Activated T-cell treated with anti-CD3 and anti-CD28 coated beads for 48 hours (primary cell): ENCODE measurements at regions not wholly inside any gene's neighbourhood (a gene's known extent, or its start where the extent isn't known, plus 50 kb on each side); places are given as distances from the start of the nearest gene placed in this dataset.

Experiments used
- DNase-seq: peaks from one replicate; pipeline ENCODE4 v3.0.0-alpha.2; 2020; ENCODE audit warnings: low read depth

DNA sequence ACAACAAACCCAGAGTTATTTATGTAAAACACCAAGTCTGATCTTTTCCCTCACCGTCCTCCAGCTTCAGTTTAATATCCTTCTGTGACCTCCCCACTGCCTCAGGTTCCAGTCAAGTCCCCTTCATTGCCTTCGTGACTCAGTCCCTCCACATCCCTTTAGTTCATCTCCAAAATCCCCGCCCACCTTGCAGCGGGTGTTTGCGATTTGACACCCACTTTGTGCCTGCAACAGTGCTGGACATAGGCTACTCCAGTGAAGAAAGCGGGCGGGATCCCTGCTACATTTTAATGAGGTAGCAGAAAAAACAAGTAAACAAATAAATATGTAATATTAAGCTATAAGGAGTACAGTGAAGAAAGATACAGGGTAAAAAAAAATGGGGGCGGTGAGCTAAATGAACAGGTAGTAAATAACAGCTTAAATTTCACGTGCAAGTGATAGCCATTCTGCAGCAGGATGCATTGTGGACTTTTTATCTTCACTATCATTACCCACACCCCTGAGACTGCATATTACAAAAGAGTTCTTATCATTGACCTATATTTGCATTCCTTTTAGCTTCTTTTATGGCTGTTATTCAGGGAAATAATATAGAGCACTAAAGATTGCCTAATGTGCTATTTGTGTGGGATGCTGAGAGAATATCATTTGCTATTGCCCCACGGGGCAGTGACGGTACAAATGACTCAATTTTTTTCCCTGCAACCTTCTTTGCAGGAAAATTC lies 222.8 kb upstream of the NUDT4 start:
- no peak for DNase-seq

DNA sequence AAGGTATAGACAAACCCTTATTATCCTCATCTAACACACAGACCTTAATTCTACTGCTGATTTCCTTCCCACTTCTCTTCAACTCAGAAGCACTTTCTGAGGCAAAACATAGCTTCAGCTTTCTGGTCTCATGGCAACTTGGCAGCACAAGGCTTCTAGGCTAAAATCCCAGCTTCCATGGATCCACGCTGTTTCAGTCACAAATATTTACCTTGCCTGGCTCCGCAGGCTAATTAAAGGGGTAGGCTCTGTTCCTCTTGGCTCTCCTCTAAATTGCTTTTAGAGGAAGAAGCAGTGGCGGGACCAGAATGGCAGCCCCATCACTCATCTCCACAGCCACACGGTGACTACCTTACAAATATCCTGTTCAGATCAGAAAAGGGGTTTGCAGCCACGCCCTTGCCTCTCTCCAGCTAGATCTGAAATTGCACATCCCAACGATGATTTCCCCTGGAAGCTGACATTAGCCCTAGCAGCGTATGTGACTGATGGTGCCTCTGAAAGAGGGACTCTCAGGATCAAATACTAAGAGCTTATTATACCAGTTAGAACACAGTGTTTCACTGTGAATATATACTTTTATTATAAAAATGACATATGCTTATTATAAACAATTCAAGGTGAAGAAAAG lies 221.5 kb upstream of the NUDT4 start:
- no peak for DNase-seq

DNA sequence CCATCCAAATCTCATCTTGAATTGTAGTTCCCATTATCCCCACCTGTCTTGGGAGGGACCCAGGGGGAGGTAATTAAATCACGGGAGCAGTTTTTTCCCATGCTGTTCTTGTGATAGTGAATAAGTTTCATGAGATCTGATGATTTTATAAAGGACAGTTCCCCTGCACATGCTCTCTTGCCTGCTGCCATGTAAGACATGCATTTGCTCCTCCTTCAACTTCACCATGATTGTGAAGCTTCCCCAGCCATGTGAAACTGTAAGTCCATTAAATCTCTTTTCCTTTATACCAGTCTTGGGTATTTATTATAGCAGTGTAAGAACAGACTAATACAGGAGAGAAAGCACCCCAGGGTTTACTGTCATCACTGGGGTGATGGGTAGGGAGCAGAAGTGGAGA lies 220.4 kb upstream of the NUDT4 start:
- DNase-seq, result no peak

DNA sequence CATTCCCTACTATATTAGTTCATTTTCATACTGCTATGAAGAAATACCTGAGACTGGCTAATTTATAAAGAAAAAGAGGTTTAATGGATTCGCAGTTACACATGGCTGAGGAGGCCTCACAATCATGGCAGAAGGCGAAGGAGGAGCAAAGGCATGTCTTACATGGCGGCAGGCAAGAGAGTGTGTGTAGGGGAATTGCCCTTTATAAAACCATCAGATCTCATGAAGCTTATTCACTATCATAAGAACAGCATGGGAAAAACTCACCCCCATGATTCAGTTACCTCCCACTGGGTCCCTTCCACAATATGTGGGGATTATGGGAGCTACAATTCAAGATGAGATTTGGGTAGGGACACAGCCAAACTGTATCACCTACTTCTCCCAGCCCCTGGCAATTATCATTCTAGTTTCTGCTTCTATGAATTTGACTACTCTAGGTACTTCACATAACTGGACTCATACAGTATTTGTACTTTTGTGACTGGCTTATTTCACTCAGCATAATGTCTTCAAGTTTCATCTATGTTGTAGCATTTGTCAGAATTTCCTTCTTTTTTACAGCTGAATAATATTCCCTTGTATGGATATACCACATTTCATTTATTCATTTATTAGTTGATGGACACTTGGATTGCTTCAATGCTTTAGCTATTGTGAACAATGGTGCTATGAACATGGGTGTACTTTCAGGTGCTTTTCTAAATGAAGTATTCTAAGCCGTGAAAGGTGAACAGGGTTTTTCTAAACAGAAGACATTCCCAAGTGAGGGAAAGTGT lies 219.5 kb upstream of the NUDT4 start:
- no peak for DNase-seq

DNA sequence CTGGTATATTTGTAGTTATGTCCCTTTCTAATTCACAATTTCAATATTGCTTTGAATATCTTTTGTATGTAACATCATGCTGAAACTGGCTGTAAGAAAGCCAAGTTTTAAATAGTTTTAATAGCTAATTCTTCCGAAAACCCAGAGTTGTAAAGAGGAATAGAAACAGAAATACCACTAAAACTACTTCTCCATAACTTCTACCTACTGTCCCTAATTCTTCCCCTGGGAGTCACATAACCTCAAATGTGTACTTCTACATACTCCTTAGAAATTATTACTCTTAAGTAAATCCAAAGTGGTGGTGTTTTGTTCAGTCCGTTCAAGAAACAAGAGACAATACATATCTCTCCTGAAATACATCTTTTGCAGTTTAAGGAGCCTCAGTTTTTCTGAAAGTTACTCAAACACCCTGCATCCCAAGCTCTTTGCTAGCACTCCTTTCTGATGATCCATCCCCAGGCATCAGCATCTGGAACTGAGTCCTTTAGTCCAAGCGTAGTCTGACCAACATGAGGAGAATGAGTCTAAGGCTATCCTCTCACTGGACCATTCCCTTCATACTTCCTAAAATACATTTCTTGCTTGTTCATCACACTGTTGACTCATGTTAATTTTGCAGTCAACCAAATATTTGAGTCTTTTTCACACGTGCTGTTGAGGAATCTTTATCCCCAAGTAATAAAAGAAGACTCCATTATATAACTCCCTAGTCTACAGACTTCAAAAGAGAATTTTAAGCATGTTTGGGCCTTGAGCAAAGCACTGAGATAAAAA lies 214.3 kb upstream of the NUDT4 start:
- DNase-seq, result no peak

DNA sequence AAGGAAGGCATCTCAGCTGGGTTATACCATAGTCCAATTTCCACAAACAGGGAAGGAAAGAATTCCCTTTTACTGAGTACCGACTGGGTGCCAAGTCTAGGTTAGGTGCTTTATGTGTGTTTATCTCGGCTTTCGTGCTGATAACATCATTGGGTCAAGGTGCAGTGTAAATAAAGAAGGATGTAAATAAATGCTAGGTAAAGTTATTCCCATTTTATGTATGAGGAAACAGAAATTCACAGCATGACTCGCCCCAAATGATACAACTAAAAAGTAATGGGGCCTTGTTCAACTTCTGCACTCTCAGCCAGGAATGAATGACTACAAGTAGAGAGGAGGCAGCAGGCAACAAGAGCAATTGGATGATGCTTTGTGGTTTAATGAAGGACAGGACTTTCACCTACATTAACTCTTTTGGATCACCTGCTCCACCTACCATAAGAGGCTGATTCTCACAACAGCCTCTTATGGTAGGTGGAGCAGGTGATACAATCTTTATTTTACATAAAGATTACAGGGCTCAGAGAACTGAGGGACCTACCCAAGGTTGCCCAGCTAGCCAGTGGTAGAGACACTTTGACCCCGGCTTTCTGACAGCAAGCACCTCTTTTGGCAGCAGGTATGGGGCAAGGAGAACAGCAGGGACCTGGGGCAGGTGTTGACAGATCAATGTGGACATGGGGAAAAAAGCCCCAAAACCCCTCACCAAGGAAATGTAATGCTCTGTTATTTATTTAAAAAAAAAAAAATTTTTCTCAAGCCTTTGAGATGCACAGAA lies 213.4 kb upstream of the NUDT4 start:
- DNase-seq, result no peak

DNA sequence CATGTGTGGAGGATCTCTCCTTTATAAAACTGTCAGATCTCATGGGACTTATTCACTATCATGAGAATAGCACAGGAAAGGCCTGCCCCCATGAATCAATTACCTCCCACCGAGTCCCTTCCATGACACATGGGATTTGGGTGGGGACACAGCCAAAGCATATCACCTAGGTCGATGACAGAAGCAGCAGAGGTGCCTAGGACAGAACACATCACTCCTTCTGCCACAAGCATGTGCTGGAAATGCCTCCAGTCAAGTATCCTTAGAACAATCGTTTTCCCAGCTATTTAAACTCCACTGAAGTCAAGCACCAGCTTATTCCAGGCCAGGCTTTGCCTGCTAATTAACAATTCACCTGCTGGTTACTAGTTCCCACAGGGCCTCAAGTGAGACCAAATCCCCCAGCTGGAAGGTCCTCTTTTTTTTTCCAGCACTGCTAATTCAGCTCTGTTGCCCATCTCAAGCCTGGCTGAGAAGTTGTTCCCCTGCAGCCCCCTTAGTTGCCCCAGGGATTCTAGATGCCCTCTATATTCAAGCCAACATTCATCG lies 212.3 kb upstream of the NUDT4 start:
- no peak for DNase-seq

DNA sequence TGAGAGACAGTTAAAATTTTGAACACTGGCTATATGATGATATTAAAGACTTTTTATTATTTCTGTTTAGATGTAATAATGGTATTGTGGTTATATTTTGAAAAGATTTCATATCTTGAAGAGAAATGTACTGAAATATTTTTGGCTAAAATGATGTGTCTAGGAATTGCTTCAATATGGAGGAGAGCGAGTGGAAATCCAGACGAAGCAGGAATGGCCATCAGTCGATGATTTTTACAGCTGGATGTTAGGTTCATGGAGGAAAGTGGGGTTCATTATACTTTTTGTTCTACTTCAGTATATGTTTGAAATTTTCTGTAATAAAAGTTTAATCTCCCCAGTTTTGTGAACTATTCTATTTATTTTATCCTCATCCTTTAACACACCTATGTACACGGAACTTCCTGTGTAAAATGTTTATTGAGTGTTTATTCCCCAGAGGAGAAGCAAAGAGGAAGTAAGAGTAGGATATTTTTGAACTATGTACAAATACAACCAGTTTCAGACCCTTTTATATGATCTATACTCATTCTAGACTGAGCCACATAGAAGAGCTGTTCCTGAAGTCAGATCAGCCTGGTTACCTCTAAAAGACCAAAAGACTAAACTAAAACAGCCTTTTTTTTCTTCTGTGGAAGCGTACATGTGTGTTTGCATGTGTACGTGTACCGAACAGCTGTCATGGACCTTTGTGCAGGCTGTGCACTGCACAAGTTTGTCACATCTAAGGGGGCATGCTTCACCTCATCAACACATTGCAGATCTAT lies 211.0 kb upstream of the NUDT4 start:
- DNase-seq, result no peak

DNA sequence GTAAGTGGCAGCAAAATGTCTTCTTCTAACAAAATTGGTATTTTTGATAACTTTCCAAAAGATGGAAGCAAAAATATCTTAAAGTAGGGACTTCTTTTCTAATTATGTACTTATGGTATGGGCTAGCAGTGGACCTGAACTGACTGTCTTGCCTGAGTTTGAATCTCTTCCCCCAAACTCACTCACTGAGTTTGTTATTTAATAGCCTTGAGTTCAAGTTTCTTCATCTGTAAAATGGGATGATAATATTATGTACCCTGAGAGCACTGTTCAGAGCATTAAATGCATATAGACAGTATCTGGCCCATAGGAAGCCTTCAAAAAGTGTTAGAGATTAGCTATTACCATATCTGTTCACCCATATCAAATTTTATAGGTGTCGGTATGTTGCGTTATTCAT lies 210.4 kb upstream of the NUDT4 start:
- DNase-seq, result no peak

DNA sequence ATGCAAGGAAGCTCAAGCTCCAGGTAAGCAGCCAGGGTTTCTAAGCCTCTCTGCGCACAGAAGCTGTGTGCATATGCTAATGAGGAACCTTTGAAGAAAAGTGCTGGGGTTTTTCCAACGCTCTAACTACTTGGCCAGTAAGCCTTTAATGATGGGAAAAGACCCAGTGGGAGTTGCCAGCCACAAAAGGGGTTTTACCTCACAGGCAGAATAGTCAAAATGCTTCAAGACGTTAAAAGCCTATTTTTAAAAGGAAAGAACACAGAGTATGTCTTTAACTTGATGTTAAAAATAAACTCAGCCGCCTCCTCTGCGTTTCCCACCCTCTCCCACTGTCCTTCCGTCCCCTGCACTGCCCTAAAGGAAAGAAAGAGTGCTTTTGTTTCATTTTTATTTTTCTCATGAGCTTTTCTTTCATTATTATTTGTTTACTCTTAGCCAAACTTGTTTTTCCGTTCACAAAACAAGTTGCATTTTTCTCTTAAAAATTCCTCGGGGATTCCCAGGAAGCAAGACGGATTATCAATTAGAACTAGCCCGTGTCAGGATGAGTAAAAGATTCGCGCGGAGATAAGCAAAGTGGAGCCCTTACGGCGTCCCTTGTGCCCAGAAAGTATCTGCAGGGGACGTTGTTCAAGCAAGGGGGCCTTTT lies 209.8 kb upstream of the NUDT4 start:
- DNase-seq, result no peak

DNA sequence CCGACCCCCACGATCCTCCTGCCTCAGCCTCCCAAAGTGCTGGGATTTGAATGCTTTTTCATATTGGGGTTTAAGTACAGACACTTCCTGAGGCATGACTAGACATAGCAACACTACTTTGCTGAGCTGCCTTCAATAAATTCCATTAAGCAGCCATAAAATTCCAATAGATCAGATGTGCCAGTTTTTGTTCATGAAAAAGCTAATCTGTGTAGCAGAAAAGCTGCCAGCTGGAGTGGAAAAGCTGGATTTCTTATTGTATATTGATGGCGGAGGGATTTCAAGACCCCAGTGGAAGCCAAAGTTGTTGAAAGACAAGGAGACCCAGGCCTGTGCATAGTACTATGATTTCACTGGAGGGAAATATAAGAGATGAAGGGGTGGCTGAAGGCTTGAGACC lies 209.0 kb upstream of the NUDT4 start:
- no peak for DNase-seq

DNA sequence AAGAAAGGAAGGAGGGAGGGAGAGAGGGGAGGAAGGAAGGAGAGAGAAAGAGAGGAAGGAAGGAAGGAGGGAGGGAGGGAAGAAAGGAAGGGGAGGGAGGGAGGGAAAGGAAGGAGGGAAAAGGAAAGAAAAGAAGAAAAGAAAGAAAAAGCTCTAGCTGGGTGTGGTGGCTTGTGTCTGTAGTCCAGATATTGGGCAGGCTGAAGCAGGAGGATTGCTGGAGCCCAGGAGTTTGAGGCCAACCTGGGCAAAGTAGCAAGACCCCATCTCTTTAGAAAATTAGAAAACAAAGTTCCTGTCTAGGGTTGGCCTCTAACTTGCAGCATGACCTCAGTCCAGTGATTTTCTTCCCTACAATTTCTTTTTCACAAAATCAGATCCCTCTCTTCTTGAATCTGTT lies 208.2 kb upstream of the NUDT4 start:
- DNase-seq, result no peak

DNA sequence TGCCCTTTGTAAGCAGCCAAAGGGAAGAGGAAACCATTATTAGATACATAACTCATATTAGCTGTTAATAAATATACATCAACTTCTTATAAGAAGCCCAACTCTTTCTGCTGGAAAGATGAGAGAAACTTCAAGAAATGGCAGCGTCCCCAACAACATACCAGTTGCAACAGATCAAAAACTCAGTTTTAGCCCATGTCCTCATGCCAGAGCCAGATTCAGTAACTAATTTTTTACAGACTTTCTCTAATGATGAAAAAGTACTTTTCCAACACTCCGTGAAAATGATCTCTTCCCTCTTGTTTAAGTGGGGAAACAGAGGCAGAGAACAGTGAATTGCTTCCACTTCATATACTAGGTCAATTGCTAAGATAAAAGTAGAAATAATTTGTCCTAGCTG lies 206.8 kb upstream of the NUDT4 start:
- DNase-seq, result no peak

DNA sequence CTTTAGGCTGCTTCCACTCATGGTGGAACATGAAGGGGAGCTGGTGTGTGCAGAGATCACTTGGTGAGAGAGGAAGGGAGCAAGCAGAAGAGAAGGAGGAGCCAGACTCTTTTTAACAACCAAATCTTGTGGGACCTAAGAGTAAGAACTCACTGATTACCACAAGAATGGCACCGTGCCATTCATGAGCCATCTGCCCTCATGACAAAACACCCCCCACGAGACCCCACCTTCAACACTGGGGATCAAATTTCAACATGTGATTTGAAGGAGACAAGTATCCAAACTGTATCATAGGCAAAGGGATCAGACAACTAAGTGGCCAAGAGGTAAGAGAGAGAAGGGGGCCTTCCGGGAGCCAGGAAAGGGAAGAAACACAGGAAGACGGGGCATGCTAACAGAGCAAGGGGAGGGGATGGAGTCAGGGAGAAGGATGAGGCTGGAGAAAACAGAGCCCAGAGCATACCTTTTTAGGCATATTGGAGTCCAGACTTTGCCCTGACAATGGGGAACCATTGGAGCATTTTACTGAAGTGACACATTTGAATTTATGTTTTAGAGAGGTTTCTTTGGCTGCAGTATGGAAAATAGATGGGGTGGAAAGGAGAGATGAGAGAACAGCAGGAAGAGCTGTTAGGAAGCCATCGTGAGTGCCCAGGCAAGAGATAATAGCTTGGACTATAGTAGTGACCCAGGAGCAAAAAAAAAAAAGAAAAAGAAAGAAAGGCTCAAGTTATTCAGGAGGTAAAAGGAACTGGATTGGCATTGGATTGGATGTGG lies 204.4 kb upstream of the NUDT4 start:
- no peak for DNase-seq

DNA sequence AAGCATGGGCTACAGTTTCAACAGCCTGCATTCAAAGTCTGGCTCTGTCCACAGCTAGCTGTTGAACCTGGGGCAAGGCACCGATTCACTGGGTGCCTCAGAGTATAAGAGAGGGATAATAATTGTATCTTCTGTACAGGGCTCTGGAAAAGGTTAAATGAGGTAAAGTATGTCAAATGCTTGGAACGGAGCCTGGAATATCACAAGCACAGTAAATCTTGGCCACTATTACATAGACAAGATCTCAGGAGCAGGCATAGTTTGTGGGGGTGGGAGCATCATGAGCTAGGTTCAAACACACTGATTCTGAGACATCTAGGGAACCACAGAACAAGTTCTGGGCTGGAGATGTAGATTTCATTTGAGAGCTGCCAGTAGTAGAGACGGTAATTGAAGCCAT lies 203.7 kb upstream of the NUDT4 start:
- no peak for DNase-seq

DNA sequence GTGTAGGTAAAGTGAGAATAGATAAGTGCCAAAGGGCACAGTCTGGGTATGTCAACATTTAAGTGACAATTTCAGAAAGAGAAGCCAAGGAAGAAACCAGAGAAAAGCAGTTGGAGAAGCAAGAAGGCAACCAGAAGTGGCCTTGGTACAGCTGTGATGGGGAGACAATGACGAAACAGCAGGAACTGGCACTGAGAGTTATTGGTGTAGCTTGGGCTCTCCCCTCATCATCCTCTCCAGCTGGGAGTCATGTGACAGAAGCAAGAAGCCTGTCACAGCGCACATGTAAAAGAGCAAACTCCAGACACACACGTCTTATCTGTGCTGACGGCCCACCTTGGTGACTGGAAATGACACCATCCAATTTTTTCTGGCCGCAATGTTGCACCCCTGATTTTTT lies 203.3 kb upstream of the NUDT4 start:
- no peak for DNase-seq

DNA sequence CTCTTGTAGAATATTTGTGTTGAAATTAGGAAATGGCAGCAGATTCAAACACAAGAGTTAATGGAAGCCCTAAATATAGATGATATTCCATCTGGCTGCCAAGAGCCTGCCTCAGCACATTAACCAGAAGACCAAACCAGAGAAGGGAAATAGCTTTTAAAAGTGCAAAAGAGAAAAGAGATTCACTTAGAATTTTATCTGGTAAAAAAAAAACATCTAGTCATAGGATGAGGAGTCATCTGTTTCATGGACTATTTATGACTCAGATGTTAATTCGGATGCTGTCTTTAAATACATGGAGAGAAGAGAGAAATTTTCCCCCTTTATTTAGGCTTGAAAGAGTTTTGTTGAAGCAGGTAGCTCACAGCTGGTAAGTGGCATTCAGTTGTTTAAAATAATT lies 201.6 kb upstream of the NUDT4 start:
- DNase-seq, result no peak

DNA sequence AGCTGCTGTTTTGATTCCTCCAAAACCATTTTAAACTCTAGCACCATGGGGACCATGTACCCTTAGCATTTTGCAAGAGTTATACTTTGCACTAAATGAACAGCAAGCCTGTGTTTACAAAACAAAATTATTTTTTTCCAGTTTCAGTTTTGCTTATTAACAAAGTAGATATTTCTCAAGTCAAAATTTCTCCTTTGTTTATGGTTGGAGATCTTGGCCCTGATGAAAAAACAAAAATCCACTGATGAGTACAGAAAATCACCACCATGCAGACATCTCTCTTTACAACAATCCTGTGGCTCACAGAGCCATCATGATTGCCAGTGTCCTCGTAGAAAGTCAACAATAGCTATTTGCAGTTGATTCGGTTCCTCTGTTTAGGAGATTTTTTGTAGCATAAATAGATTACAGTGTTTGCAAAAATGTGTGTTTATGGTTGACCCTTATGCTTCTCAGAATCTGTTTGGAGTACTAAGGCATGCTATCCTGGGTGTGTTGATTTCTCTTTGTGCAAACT lies 201.1 kb upstream of the NUDT4 start:
- DNase-seq, result no peak
